Endodermal cell (in vitro differentiated cells): ENCODE measurements at regions not wholly inside any gene's neighbourhood (a gene's known extent, or its start where the extent isn't known, plus 50 kb on each side); places are given as distances from the start of the nearest gene placed in this dataset.

ENCODE experiments used
- DNase-seq: peaks from one replicate; pipeline ENCODE4 v3.0.0-alpha.2; 2017
- H3K27ac ChIP-seq: 2 replicates; pipeline ENCODE4 v1.5.1; 2013; ENCODE audit warnings: mild to moderate bottlenecking, low read depth, low read length, moderate library complexity
- H3K27me3 ChIP-seq: 2 replicates; pipeline ENCODE4 v1.6.1; 2013; ENCODE audit warnings: mild to moderate bottlenecking, low read length, moderate library complexity; ENCODE audit not compliant: insufficient read depth, control insufficient read depth, poor library complexity, severe bottlenecking
- H3K36me3 ChIP-seq: 2 replicates; pipeline ENCODE4 v1.7.0; 2013; ENCODE audit warnings: mild to moderate bottlenecking, low read length, moderate library complexity; ENCODE audit not compliant: control insufficient read depth, insufficient read depth
- H3K4me1 ChIP-seq: one replicate; pipeline ENCODE4 v1.7.0; 2013; ENCODE audit warnings: low read length; ENCODE audit not compliant: control insufficient read depth, insufficient read depth
- H3K4me3 ChIP-seq: 2 replicates; pipeline ENCODE4 v1.5.1; 2013; ENCODE audit warnings: mild to moderate bottlenecking, low read length, moderate library complexity
- H3K9ac ChIP-seq: 2 replicates; pipeline ENCODE4 v1.6.1; 2013; ENCODE audit warnings: mild to moderate bottlenecking, low read length, moderate library complexity; ENCODE audit not compliant: poor library complexity, severe bottlenecking; ENCODE audit errors: extremely low read depth
- H3K9me3 ChIP-seq: 2 replicates; pipeline ENCODE4 v1.6.1; 2013; ENCODE audit warnings: mild to moderate bottlenecking, low read length, moderate library complexity; ENCODE audit not compliant: control insufficient read depth
- H3K27ac Mint-ChIP-seq: 2 replicates; pipeline ENCODE4 v1.8.0; 2020; ENCODE audit warnings: mixed read lengths
- H3K27me3 Mint-ChIP-seq: 2 replicates; pipeline ENCODE4 v1.8.0; 2021; ENCODE audit warnings: mild to moderate bottlenecking, mixed read lengths; ENCODE audit not compliant: insufficient read depth
- H3K36me3 Mint-ChIP-seq: 2 replicates; pipeline ENCODE4 v1.8.0; 2020; ENCODE audit warnings: low read depth, mixed read lengths
- H3K4me1 Mint-ChIP-seq: 2 replicates; pipeline ENCODE4 v1.8.0; 2020; ENCODE audit warnings: mixed read lengths
- H3K4me3 Mint-ChIP-seq: 2 replicates; pipeline ENCODE4 v1.8.0; 2020; ENCODE audit warnings: mild to moderate bottlenecking, moderate library complexity, mixed read lengths
- H3K9me3 Mint-ChIP-seq: 2 replicates; pipeline ENCODE4 v1.8.0; 2020; ENCODE audit warnings: mild to moderate bottlenecking, mixed read lengths
- CTCF ChIP-seq: fragments of 200-600 bp; sonication (generic); conservative IDR thresholded peaks from 2 replicates; pipeline ENCODE4 v1.5.0; 2021; ENCODE audit warnings: antibody characterized with exemption, mild to moderate bottlenecking
- WGBS, 2 experiments: methylation state at CpG; one replicate each; pipeline versions ENCODE4 v1.1.5 to v1.1.7; 2013; ENCODE audit warnings: missing lambda C conversion rate in 2 of 2, mixed read lengths in 1 of 2; ENCODE audit not compliant: insufficient coverage in 1 of 2, insufficient read length in 1 of 2; 5-methylcytosine and 5-hydroxymethylcytosine counted together

DNA sequence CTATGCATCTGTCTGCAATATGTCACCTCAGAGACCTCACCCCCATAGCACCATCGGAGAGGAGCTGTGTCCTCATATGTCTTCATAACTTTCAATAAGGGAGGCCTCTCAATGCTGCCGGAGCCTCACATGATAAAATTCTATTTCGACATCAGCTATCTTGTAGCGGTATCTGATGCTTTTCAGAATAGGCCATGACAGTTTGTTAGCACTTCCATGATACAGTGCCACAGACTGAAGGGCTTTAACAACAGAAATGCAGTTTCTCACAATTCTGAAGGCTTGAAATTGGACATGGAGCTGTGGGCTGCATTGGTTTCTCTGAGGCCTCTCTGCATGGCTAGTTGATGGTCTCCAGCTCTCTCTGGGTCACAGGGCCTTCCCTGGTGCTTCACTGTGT is 125.0 kb upstream of the PZP start:
- H3K4me3 ChIP-seq, result no peak overlapping the region
- H3K4me1 Mint-ChIP-seq, result no peaks in the 10 kb centered on the region
- H3K36me3 Mint-ChIP-seq, result peaks cover 32% of the 10 kb centered on the region
- H3K9me3 Mint-ChIP-seq, result peaks cover 32% of the 10 kb centered on the region
- H3K27ac Mint-ChIP-seq, result no peak overlapping the region
- no peak overlapping the region for H3K4me3 Mint-ChIP-seq
- H3K9me3 ChIP-seq, result no peaks in the 10 kb centered on the region
- no peaks in the 10 kb centered on the region for H3K4me1 ChIP-seq
- H3K27ac ChIP-seq, result no peak overlapping the region
- no peak for DNase-seq
- no peaks in the 10 kb centered on the region for H3K36me3 ChIP-seq
- H3K27me3 Mint-ChIP-seq, result peaks cover 2% of the 10 kb centered on the region
- no peaks in the 10 kb centered on the region for H3K27me3 ChIP-seq
- TF ChIP-seq CTCF, result no peak
- H3K9ac ChIP-seq, result no peak overlapping the region
- WGBS, 2 experiments, result 95 to 98% methylated on average over 4 of the region's 4 CpGs

- no peaks in the 10 kb centered on the region for H3K27me3 ChIP-seq
- H3K9me3 Mint-ChIP-seq, result peaks cover 28% of the 10 kb centered on the region
- peaks cover 2% of the 10 kb centered on the region for H3K27me3 Mint-ChIP-seq
These were observed 124.4 kb upstream of the PZP start for GRCh38 chr12:9332564-9332963.

GRCh38 chr12:9331218-9331626 is 123.0 kb upstream of the PZP start:
- H3K27me3 ChIP-seq, result no peaks in the 10 kb centered on the region
- DNase-seq, result peak; percentile 96
- Mint-ChIP-seq H3K4me3 (no peak overlapping the region), H3K27me3 (no peaks in the 10 kb centered on the region), H3K9me3 (peaks cover 16% of the 10 kb centered on the region), H3K36me3 (peaks cover 21% of the 10 kb centered on the region), H3K4me1 (no peaks in the 10 kb centered on the region), H3K27ac (peak overlapping the region; percentile 15)
- TF ChIP-seq CTCF, result peak; percentile 100
- H3K27ac ChIP-seq, result no peak overlapping the region
- no peak overlapping the region for H3K4me3 ChIP-seq
- 8 to 18% methylated on average over 2 to 5 of the region's 5 CpGs for WGBS, 2 experiments
- H3K4me1 ChIP-seq, result no peaks in the 10 kb centered on the region
- no peaks in the 10 kb centered on the region for H3K36me3 ChIP-seq
- no peaks in the 10 kb centered on the region for H3K9me3 ChIP-seq
- H3K9ac ChIP-seq, result no peak overlapping the region

More at GRCh38 chr12:9332564-9332963, 124.4 kb upstream of the PZP start:
- Histone ChIP-seq H3K9ac (no peak overlapping the region), H3K27ac (no peak overlapping the region), H3K9me3 (no peaks in the 10 kb centered on the region), H3K36me3 (no peaks in the 10 kb centered on the region), H3K4me3 (no peak overlapping the region), H3K4me1 (no peaks in the 10 kb centered on the region)
- Mint-ChIP-seq H3K27ac (no peak overlapping the region), H3K4me3 (no peak overlapping the region), H3K4me1 (no peaks in the 10 kb centered on the region), H3K36me3 (peaks cover 31% of the 10 kb centered on the region)
- 75 to 84% methylated on average over 3 to 4 of the region's 4 CpGs for WGBS, 2 experiments
- DNase-seq, result no peak
- TF ChIP-seq CTCF, result no peak
